WI38 (cell line): ENCODE measurements at regions not wholly inside any gene's neighbourhood (a gene's known extent, or its start where the extent isn't known, plus 50 kb on each side); places are given as distances from the start of the nearest gene placed in this dataset.

Experiments used
- H3K4me3 ChIP-seq: 2 replicates; pipeline ENCODE4 v1.5.1; 2011; ENCODE audit warnings: low read depth, mild to moderate bottlenecking, control low read depth, low read length
- TF ChIP-seq, protein P1 (sequence below): IDR thresholded peaks from 2 replicates; pipeline ENCODE4 v1.5.1; 2012; ENCODE audit warnings: low read depth, mild to moderate bottlenecking, control low read depth, low read length

DNA sequence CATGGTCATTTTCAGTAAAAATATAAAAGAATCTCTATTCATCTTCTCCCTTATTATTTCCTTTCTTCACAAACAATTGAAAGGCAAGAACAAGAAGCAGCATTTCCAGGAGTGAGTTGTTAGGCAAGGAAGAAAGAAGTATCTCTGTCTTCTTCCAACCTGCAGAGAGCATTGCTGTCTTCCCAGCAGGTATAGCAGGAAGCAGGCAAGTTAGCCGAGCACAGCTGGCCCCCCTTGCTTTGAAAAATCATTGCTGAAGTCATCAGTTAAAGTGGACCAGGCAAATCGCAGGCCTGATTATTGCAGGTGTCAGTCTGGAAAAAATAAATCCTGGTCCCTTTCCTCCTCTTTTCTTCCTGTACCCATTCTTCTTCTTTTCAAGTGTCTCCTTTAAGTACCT is 353.1 kb upstream of the BRINP1 start:
- TF ChIP-seq, protein P1, sequence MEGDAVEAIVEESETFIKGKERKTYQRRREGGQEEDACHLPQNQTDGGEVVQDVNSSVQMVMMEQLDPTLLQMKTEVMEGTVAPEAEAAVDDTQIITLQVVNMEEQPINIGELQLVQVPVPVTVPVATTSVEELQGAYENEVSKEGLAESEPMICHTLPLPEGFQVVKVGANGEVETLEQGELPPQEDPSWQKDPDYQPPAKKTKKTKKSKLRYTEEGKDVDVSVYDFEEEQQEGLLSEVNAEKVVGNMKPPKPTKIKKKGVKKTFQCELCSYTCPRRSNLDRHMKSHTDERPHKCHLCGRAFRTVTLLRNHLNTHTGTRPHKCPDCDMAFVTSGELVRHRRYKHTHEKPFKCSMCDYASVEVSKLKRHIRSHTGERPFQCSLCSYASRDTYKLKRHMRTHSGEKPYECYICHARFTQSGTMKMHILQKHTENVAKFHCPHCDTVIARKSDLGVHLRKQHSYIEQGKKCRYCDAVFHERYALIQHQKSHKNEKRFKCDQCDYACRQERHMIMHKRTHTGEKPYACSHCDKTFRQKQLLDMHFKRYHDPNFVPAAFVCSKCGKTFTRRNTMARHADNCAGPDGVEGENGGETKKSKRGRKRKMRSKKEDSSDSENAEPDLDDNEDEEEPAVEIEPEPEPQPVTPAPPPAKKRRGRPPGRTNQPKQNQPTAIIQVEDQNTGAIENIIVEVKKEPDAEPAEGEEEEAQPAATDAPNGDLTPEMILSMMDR: no peak

DNA sequence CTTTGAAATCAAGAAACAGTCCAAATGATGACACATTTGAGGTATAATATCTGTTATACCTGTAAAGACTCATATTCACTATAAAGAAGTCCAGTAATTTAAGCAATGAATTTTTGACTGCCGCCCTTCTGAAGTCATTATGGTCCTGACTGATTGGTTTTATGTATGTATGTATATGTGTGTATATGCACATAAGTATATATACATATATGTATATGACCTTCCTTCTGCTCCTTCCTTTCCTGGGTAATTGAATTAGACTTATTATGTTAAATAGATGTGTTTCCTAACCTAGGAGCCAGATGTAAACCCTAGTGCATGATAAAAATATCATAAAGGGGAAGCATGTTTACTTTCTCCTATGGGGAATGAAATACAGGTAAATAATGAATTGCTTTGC is 343.1 kb upstream of the BRINP1 start:
- no peak overlapping the region for H3K4me3 ChIP-seq
- TF ChIP-seq, protein P1: no peak

More for the DNA sequence above, 353.1 kb upstream of the BRINP1 start:
- H3K4me3 ChIP-seq: no peak overlapping the region

DNA sequence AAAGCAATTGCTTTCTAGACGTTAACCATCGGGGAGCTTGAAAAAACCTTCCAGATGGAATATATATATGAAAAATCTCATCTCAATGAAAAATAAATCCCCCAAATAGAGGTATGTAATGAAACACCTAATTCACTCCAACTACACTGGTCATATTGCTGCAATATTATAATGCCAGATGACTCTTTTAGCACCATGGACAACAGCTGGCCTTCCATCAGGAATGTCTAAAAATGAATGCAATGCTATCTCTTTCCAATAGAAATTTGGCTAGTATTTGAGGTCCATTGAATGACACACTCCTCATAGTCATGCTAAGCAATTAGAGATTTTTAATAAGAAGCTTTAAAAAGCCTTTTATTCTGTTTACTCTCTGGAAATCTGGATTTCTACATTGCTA is 340.2 kb upstream of the BRINP1 start:
- TF ChIP-seq, protein P1: no peak
- H3K4me3 ChIP-seq: no peak overlapping the region

DNA sequence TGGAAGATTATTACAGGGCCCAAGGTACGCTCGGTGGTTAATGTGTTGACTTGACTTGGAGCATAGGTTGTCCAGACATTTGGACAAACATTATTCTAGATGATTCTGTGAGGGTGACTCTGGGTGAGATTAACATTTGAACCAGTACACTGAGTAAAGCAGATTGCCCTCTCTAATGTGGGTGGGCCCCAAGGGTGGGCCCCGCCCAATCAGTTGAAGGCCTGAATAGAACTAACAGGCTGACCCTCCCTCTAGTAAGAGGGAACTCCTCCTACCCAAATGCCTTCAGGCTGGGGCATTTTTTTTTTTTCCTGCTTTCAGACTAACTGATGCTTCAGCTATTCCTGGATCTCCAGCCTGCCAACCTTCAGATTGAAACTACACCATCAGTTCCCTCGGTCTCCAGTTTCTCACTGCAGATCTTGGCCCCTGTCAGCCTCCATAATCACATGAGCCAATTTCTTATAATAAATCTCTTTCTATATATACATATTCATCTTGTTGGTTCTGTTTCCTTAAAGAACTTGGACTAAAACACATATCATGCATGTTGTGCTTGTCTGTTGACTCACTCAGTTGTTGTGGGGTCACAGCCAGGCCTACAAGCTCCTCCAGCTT is 338.1 kb upstream of the BRINP1 start:
- TF ChIP-seq, protein P1: no peak
- no peak overlapping the region for H3K4me3 ChIP-seq

DNA sequence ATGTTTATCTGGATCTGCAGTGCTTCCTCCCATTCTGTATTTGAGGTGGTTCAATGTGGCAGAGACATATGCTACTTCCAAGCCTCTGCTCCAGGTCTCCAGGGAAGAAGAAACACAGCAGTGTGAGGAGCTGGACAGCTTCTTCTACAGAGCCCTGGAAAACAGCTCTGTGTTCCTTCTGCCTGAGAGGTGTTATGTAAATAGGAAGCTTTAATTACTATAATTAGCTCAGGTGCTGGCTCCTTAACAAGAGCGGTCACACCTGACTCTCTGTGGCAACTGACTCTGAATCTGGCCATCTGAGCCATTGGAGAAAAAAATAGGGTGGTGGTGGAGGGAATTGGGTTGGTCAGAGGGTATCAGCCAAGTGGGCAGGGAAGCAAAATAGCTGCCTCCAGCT is 332.4 kb upstream of the BRINP1 start:
- TF ChIP-seq, protein P1: no peak
- no peak overlapping the region for H3K4me3 ChIP-seq

DNA sequence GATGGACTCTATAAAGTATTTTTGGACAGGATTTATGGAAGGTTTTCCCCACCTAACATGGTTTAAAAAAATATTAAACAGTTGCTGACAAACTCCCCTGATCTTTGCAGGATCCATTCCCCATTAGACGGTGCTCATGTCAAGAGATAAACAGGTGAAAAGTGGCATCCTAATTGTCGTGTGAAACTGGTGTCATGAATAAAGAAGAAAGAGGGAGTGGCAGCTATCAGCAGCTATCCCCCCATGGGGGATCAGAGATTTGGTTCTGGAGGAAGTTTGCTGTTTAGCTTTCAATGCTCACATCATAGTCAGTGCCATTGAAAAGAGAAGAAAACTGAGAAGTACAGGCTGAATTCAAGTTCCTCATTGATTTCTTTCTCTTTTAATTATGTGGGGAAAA is 329.3 kb upstream of the BRINP1 start:
- TF ChIP-seq, protein P1: no peak
- H3K4me3 ChIP-seq: no peak overlapping the region

DNA sequence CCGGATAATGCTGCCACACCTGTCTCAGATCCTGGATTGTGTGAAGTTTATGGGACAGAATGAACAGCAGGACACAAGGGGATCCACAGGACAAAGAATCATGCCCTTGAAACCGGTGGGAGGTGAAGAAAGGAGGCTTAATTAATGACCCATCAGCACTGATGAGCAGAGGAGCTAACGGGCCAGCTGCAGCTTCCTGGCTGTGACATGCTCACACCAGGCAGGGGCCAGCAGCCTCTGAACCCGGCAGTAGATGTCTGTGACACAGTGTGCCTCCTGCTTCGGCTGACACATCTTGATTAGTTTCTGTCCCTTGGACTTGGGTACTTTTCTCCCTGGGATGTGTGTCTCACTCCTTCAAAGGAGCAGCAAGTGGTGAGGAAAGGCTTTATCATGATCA is 328.8 kb upstream of the BRINP1 start:
- no peak overlapping the region for H3K4me3 ChIP-seq
- TF ChIP-seq, protein P1: no peak
